Activated naive CD4-positive, alpha-beta T cell treated with anti-CD3 and anti-CD28 coated beads, Interleukin-2, amount 50 U/mL, for 72 hours (primary cell): ENCODE measurements at regions not wholly inside any gene's neighbourhood (a gene's known extent, or its start where the extent isn't known, plus 50 kb on each side); places are given as distances from the start of the nearest gene placed in this dataset.
A peak's percentile ranks its signal among the peaks of the same experiment; 100 is the strongest.

Experiments
- ATAC-seq, 2 donors: fragments of 150-1000 bp; cut with Tn5 transposase; 2 replicates each; pipeline ENCODE4 v1.10.0; 2021; ENCODE audit warnings: mild to moderate bottlenecking in 2 of 2, moderate library complexity in 2 of 2
- DNase-seq, 2 donors: peaks; one replicate each; pipeline ENCODE4 v3.0.0; 2021 to 2022; ENCODE audit warnings: low spot score in 2 of 2
- H3K27ac Mint-ChIP-seq, 2 donors: one replicate each; pipeline ENCODE4 v1.8.0; 2022; ENCODE audit warnings: mild to moderate bottlenecking in 2 of 2, mixed read lengths in 2 of 2
- H3K36me3 Mint-ChIP-seq, 2 donors: one replicate each; pipeline ENCODE4 v1.8.0; 2022; ENCODE audit warnings: mixed read lengths in 2 of 2
- H3K9me3 Mint-ChIP-seq, 2 donors: one replicate each; pipeline ENCODE4 v1.8.0; 2022; ENCODE audit warnings: mixed read lengths in 2 of 2

DNA sequence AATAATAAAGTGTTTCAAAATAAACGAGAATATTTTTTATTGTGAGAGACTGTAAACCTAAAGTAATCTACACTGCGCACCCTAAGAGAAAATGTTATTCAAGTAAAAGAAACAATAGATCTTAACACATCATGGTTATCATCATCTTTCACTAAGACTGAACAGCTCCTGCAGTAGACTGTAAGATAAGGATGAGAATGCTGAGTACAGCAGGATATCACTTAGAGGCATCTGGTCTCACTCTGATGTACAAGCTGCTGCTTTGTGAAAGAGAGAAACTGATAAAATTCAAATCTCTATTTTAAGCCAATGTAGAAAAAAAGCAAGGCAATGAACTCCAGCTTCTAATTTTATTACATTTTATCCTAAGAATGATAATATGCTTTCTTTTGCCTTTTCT is 261.7 kb upstream of the HTR2A start:
- Mint-ChIP-seq H3K36me3 (peaks cover 7% of the 10 kb centered on the region in 2 donors), H3K27ac (no peak overlapping the region), H3K9me3 (peaks cover 3 to 5% of the 10 kb centered on the region in 2 donors)
- DNase-seq (no peak), ATAC-seq (no peak)

DNA sequence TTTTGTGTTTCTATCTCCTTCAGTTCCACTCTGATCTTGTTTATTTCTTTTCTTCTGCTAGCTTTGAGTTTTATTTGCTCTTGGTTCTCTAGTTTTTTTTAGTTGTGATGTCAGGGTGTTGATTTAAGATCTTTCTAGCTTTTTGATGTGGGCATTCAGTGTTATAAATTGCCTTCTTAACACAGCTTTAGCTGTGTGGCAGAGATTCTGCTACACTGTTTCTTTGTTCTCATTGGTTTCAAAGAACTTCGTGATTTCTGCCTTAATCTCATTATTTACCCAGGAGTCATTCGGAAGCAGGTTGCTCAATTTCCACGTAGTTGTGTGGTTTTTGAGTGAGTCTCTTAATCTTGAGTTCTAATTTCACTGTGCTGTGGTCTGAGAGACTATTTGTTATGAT is 251.7 kb upstream of the HTR2A start:
- DNase-seq (no peak), ATAC-seq (no peak)
- peaks cover 0 to 5% of the 10 kb centered on the region in 2 donors for H3K9me3 Mint-ChIP-seq
- no peaks in the 10 kb centered on the region for H3K36me3 Mint-ChIP-seq
- H3K27ac Mint-ChIP-seq, result no peak overlapping the region

- Mint-ChIP-seq H3K9me3 (peaks cover 0 to 5% of the 10 kb centered on the region in 2 donors), H3K27ac (no peak overlapping the region), H3K36me3 (no peaks in the 10 kb centered on the region)
- no peak for DNase-seq
- no peak for ATAC-seq
Observed at GRCh38 chr13:47147812-47148119, 250.9 kb upstream of the HTR2A start.

DNA sequence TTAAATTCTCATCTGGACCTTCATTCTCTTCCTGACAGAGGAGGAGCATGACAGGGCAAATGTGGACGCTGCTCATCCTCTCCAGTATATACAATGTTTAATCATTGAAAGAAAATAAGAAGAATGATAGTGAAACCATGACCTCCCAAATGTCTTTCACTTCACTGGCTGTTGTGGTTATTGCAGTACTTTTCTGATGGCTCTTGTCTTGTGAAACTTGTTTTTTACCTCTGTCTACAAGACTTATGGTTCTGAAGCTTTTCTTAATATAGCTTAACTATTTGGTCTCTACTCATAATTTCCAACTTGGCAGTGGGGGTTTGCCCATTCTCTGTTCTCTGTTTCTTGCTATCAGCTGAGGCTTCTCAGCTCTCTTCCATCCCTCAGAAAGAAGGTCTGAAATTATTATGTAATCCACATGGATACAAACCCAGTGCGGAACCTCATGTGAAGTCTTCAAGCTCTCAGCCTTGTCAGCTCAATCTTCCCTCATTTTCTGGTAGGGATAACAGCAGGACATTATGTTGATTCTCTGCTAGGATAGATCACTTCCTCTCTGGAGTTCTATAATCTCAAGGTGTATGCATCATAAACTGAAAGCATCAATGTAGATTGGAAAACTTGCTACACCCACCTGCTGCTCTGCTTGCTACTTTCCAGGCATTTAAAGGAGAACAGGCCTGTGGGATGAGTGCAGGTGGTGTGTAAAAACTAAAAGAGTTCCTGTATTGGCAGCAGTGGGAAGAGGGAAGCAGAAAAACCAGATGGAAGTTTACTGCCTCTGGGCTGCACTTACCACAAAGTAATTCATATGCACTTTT is 250.3 kb upstream of the HTR2A start:
- DNase-seq (no peak), ATAC-seq (peak in 1 of 2 donors; percentile 32)
- no peaks in the 10 kb centered on the region for H3K36me3 Mint-ChIP-seq
- H3K9me3 Mint-ChIP-seq, result peaks cover 0 to 5% of the 10 kb centered on the region in 2 donors
- H3K27ac Mint-ChIP-seq, result no peak overlapping the region

DNA sequence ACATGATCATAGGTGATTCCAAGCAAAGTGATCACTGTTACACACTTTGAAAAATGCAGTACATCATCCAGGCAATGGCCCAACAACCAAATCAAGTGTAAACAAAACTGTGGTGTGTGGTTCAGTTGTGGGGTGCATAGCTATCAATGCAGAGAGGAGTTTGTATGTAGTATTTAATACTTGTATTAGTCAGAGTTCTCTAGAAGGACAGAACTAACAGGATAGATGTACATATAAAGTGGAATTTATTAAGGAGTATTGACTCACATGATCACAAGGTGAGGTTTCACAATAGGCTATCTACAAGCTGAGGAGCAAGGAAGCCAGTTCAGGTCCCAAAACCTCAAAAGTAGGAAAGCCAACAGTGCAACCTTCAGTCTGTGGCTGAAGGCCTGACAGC is 249.3 kb upstream of the HTR2A start:
- DNase-seq (no peak), ATAC-seq (no peak)
- Mint-ChIP-seq H3K9me3 (peaks cover 0 to 5% of the 10 kb centered on the region in 2 donors), H3K27ac (no peak overlapping the region), H3K36me3 (no peaks in the 10 kb centered on the region)

GRCh38 chr13:47144782-47145181 is 247.9 kb upstream of the HTR2A start:
- H3K27ac Mint-ChIP-seq, result no peak overlapping the region
- H3K9me3 Mint-ChIP-seq, result peaks cover 0 to 8% of the 10 kb centered on the region in 2 donors
- no peak for DNase-seq
- no peaks in the 10 kb centered on the region for H3K36me3 Mint-ChIP-seq
- no peak for ATAC-seq

DNA sequence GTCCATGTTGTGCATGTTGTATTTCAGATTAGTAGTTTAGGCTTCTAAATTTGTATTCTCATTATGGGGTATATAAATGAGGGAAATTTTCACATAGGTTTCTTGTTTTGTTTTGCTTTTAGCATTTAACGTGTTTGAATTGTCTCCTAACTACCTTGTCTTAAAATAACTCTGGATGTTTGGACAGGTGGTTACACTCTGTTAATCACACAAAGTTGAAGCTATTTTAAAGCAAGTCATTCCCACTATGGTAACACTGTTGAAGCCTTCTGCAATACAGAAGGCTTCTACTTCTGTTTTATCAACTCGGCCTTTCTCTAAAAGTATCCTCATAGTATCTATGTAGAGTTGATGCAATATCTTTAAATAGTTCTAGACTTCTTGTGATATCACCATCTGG is 245.3 kb upstream of the HTR2A start:
- ATAC-seq (no peak), DNase-seq (no peak)
- Mint-ChIP-seq H3K36me3 (no peaks in the 10 kb centered on the region), H3K27ac (no peak overlapping the region), H3K9me3 (peaks cover 0 to 11% of the 10 kb centered on the region in 2 donors)

- no peak for ATAC-seq
- peaks cover 0 to 10% of the 10 kb centered on the region in 2 donors for H3K9me3 Mint-ChIP-seq
- H3K27ac Mint-ChIP-seq, result no peak overlapping the region
Observed at GRCh38 chr13:47139519-47139918, 242.7 kb upstream of the HTR2A start.

GRCh38 chr13:47136504-47136941 is 239.7 kb upstream of the HTR2A start:
- Mint-ChIP-seq H3K36me3 (no peaks in the 10 kb centered on the region), H3K27ac (no peak overlapping the region)
- no peak for ATAC-seq

More at GRCh38 chr13:47139519-47139918, 242.7 kb upstream of the HTR2A start:
- H3K36me3 Mint-ChIP-seq, result no peaks in the 10 kb centered on the region
- no peak for DNase-seq

GRCh38 chr13:47135800-47136503 is 239.1 kb upstream of the HTR2A start:
- H3K9me3 Mint-ChIP-seq, result peaks cover 0 to 10% of the 10 kb centered on the region in 2 donors
- ATAC-seq (no peak), DNase-seq (no peak)
- H3K27ac Mint-ChIP-seq, result no peak overlapping the region
- H3K36me3 Mint-ChIP-seq, result no peaks in the 10 kb centered on the region

More at GRCh38 chr13:47136504-47136941, 239.7 kb upstream of the HTR2A start:
- no peak for DNase-seq
- H3K9me3 Mint-ChIP-seq, result peaks cover 0 to 10% of the 10 kb centered on the region in 2 donors

- no peak overlapping the region for H3K27ac Mint-ChIP-seq
- H3K9me3 Mint-ChIP-seq, result peaks cover 0 to 7% of the 10 kb centered on the region in 2 donors
- ATAC-seq (peak in 1 of 2 donors; percentile 48), DNase-seq (no peak)
- H3K36me3 Mint-ChIP-seq, result no peaks in the 10 kb centered on the region
Observed at GRCh38 chr13:47134939-47135489, 238.2 kb upstream of the HTR2A start.

- DNase-seq (no peak), ATAC-seq (no peak)
- Mint-ChIP-seq H3K36me3 (no peaks in the 10 kb centered on the region), H3K9me3 (peaks cover 0 to 7% of the 10 kb centered on the region in 2 donors), H3K27ac (no peak overlapping the region)
Observed at GRCh38 chr13:47133011-47133445, 236.2 kb upstream of the HTR2A start.

- H3K27ac Mint-ChIP-seq, result no peak overlapping the region
- DNase-seq (no peak), ATAC-seq (no peak)
- H3K9me3 Mint-ChIP-seq, result no peaks in the 10 kb centered on the region
- no peaks in the 10 kb centered on the region for H3K36me3 Mint-ChIP-seq
Observed at GRCh38 chr13:47129461-47129860, 232.6 kb upstream of the HTR2A start.

DNA sequence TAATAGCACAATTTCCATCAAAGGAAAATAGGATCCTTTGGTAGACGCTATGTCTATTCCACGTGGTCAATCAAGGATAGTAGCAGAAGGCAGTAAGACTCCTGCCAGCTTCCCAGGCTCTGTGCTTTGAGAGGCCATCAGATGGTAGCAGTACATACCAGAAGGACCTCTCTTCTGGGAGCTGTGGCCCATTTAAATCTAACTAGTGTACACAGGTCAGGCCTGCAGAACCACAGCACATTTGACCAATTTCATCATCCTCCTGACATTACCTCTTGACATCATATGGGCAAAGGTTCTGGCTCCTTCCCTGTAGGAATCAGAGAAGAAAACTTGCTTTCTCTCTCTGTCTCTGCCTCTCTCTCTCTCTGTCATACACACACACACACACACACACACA is 229.6 kb upstream of the HTR2A start:
- Mint-ChIP-seq H3K36me3 (no peaks in the 10 kb centered on the region), H3K27ac (no peak overlapping the region), H3K9me3 (peaks cover 0 to 4% of the 10 kb centered on the region in 2 donors)
- no peak for DNase-seq
- ATAC-seq, result no peak

DNA sequence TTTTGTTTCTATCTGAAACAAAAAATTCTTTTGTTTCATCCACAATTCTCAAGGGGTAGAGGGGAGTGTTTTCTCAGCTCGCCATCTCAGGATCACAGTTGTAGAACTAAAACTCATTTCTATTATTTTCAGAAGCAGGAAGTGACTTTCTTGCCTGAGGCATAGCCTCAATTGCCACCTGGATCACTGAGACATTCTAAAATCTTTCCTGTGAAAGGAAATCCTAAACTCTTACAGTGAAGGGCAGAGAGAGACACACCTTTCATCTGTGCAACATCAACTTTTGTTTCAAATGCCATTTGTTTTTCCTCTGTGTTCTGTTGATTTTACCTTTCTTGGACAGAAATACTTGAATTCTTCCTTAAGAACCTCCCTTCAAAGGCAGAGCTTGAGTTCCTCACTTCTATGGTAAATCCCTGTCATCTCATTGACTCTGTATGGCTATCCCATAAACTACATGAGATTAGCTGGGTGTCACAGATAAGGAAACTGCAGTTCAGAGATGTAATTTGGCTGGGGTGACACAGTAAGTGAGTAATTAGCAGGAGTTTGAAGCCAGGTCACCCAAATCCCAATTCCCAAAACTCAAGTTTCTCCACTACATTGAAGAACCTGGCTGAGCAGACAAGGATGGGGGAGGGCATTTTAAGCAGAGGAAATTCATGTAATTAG is 224.4 kb upstream of the HTR2A start:
- no peak overlapping the region for H3K27ac Mint-ChIP-seq
- ATAC-seq, result no peak
- DNase-seq, result no peak
- no peaks in the 10 kb centered on the region for H3K36me3 Mint-ChIP-seq
- H3K9me3 Mint-ChIP-seq, result peaks cover 0 to 4% of the 10 kb centered on the region in 2 donors

DNA sequence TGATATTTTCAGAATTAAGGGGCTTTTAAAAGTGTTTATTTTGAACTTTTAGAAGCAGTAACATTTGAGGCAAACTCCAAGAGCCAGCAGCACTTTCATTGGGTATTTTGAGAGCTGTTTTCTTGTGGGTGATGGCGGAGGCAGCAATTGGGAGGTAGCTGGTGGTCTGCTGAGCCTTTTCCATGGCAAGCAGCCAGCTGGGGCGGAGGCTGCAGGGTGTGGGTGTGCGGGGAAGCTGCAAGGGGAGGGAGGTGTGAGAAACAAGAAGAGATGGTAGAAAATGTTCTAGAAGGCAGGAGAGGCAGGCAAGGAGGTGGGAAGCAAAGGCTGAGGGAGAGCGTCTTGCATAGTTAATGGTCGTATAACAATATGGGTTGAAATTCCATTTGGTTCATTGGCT is 223.4 kb upstream of the HTR2A start:
- no peak for DNase-seq
- Mint-ChIP-seq H3K36me3 (no peaks in the 10 kb centered on the region), H3K9me3 (peaks cover 0 to 4% of the 10 kb centered on the region in 2 donors), H3K27ac (no peak overlapping the region)
- ATAC-seq, result no peak
